NCI-H1930 (cell line): ENCODE measurements at regions not wholly inside any gene's neighbourhood (a gene's known extent, or its start where the extent isn't known, plus 50 kb on each side); places are given as distances from the start of the nearest gene placed in this dataset.
"Not testable (repeated sequence)": the region's sequence is repeated elsewhere in the genome, so short reads cannot be mapped to it uniquely, and the experiment has no call there.

Experiments used
- DNase-seq, 2 experiments: peaks; one replicate each; lab custom pipeline; 2025; lab: John Stamatoyannopoulos, UW

- DNase-seq = no peak
Measured at GRCh38 chr5:74500110-74500917, 140.2 kb downstream of the ENC1 start.

DNA sequence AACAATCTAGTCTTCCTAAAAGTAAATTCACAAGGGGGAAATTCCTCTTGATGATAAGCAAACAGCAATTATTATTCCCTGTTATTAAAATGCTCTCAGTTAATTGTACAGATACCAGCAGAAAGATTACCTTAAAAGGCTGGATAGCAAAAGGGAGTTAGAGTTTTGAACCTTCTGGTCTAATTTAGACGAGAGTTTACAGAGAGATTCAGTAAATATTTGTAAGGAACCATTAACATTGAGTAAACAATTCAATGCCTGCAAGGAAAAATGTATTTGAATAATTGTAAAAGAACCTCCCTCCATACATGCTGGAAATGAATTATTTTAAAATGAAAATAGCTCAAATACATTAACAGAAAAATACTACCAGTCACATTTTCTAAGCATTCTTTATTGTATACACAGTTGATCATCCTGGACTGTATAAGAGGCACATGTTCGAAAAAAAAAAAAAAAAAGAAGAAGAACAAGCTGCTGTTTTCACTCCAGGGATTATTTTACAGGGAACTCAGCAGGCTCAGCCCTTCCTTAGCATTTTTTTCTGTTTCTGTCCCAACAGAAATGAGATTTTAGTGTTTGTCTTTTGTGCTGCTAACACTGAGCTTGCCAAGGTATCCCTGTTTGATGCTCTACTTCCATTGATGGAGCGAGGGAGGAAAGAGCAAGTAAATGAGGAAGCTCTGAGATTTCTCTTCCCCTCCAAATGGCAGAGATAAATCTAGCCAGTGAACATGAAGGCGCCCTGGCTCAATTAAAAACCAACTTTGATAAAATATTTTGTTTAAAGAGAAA, 141.1 kb downstream of the ENC1 start:
- DNase-seq = peak; percentile 21 to 49

DNA sequence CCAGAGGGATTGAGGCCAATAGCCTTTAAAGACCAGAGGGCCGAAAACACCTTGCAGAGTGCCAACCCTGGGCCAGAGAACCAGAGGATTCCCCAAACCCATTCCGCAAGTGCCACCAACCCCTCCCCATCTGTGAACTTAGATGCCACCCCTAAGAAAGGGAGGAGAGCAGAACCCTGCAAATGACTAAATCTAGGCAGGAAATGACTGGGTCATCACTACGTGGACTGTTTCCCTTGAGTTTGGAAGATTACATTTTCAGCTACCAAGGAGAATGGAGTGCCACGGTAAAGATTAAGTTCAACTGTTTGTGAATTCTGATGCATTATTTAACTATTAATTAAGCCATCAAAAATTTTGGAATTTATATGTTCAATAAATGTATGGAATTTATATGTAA, 142.8 kb downstream of the ENC1 start:
- DNase-seq = no peak

- no peak for DNase-seq
Measured at GRCh38 chr5:74493411-74493810, 147.1 kb downstream of the ENC1 start.

DNA sequence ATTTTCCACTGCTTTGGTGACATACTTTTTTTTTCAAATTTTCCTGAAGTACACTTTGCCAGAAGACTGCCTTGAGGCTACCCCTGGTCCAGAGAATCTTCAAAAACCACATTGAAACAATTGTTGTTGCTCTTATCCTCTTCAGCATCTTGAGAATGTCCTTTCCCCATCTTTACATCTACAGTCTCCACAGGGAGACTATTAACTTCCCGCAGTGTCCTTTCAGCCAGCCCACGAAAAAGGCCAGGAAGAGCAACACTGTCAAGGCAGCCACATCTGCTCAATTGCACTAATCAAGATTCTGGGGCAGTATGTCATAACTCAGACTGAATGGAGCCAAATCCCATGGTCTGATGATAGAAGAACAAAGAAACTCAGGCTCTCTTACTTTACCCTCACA, 148.3 kb downstream of the ENC1 start:
- no peak for DNase-seq

DNA sequence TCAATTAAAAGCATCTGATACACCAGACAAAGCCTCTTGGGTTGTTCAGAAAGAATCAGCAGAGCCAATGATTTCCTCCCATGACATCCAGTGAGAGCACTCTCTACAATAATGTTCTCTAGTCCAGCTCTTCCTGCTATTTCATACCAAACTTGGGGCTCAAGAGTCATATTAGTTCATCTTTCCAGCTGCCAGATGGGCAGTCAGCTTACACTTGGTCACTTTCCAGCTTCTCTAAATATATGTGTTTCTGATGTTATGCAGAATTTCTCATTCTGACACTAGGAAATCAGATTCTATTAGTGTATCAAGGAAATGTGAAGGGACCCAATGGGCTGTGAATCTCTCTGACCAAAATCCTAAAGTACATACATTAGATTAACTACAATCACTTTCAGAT, 148.9 kb downstream of the ENC1 start:
- DNase-seq = no peak

- DNase-seq = no peak
Measured at GRCh38 chr5:74490814-74491213, 149.7 kb downstream of the ENC1 start.

DNA sequence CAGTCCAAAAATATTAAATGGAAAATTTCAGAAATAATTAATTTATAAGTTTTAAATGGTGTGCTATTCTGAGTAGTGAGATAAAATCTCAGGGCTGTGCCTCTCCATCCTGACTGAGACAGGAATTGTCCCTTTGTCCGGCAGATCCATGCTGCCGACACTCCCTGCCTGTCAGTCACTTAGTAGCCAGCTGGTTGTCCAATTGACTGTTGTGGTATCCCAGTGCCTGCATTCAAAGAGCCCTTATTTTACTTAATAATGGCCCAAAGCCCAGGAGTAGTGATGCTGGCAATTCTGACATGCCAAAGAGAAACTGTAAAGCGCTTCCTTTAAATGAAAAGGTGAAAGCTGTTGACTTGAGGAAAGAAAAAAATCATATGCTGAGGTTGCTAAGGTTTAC, 157.5 kb downstream of the ENC1 start:
- DNase-seq = no peak

DNA sequence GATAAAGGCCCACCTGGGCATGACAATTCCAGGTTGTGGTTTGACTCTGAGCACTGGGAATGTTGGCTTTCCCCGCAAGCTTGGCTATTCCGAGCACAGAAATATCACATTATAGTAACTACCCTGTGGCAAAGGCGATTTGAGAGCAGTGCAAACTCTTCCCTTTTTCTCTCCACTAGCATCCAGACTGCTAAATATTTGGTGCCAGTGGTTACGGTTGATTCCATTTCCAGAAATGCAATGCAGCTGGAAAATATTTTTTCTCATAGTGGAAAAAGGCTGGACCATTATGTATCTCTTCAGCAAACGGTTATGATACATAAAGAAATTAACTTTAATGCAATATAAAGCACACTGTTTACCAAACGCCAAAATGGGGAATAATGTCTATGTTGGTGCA, 158.0 kb downstream of the ENC1 start:
- no peak for DNase-seq

DNA sequence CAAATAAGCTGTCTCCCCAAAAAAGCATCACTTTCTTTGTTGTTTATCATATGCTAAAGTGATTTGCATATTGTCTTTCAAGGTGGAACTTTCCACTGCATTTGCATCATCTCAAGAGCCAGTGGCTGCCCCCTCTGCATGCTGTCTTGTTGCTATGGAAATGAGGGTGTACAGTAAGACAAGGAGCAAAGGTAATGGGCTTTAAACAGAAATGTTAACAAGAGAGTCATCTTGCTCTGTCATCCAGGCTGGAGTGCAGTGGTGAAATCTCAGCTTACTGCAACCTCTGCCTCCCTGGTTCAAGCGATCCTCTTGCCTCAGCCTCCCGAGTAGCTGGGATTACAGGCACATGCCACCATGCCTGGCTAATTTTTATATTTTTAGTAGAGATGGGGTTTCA, 159.2 kb downstream of the ENC1 start:
- DNase-seq = not testable (repeated sequence)

GRCh38 chr5:74480201-74480600, 160.3 kb downstream of the ENC1 start:
- DNase-seq = no peak

DNA sequence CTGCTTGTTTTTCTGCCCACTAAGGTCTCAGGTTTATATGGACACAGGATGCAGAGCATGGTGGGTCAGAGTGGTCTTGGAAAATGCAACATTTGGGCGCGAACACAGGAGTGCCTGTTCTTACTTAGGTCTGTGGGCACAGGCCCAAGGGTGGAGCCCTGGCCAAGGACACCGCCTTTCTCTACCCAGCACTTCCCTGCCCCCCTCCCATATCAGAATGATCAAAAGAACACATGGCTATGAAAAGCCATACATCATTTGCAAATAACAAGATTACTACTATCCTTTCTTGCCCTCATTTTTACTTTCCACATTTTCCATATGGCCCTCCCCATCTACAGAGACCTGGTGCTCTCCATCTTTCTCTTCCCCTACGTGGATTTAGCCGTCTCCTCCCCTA, 162.2 kb downstream of the ENC1 start:
- no peak for DNase-seq

GRCh38 chr5:74477761-74478160, 162.8 kb downstream of the ENC1 start:
- no peak for DNase-seq

DNA sequence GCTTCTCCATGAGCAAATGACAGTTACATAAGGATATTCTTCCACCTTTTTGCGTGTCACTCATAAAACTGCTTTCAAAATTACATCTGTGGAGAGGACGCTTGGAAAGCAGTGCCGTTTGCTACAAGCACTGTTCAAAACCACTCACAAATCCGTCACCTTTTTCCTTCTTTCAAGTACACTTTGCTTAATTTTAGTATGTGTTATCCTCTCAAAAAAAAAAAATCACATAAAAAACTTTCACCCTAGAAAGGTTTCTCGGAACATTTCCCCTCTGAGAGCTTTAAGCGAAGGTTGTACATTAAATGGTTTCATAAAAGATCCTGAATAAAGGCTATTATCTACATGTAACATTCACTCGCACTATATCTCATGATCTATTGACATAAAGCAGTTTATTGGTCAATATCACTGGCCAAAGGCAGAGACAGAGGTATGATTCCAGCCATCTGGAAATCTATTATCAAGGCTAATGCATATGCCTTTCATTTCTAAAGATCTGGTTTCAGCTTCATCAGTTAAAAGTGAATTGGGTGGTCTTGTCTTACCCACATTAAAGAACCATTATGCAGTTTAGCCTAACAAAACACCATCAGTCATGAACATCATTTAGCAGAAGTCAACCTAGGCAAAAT, 163.6 kb downstream of the ENC1 start:
- no peak for DNase-seq

GRCh38 chr5:74476046-74476818, 164.3 kb downstream of the ENC1 start:
- DNase-seq = no peak

GRCh38 chr5:74471875-74472274, 168.7 kb downstream of the ENC1 start:
- no peak for DNase-seq

DNA sequence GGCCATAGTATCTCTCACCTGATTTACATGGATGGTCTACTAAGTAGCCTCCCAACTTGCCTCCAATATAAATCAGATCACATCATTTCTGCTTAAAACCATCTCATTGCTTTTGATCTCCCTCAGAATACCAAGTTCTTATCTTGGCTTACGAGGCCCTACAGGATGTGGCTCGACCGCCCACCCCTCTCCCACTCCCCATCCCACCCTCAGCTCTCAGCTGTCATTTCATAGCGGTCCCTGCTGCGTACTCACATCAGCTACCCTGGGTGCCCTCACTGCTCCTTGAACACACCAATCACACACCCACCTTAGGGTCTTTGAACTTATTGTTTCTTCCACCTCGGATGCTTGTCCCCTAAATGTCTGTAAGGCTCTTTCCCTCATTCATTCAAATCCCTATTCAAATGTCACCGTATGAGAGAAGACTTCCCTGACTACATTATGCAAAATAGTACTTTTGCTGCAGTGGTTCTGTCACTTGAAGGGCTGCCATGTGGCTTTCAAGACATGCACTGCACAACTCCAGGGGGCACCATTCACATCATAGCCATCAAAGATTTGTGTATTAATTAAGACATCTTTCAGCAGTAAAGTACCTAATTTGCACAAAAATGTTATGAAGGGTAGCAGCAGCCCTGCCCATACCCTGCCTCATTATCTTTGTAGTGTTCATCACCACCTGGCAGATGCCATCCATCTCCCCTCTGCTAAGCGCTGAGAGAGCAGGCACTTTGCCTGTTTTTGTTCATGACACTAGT, 171.1 kb downstream of the ENC1 start:
- no peak for DNase-seq

DNA sequence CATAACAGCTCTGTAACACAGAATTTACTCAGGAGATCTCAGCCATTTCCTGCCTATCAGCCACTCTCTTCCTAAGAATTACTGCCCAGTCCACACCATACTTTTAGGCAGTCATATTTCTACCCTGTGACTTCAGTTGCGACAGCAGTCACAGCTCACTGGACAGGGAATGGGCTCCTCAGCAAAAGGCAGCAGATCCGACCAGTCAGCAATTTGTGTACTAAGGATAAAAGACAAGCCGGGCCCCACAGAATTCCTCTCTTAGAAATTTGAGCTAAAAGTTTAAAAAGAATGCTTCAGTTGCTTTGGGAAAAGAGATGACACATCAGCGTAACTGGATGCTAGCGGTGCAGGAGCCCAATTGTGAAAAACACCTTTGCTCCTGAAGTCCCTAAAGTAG, 172.1 kb downstream of the ENC1 start:
- no peak for DNase-seq

GRCh38 chr5:74465724-74466123, 174.8 kb downstream of the ENC1 start:
- DNase-seq = no peak

DNA sequence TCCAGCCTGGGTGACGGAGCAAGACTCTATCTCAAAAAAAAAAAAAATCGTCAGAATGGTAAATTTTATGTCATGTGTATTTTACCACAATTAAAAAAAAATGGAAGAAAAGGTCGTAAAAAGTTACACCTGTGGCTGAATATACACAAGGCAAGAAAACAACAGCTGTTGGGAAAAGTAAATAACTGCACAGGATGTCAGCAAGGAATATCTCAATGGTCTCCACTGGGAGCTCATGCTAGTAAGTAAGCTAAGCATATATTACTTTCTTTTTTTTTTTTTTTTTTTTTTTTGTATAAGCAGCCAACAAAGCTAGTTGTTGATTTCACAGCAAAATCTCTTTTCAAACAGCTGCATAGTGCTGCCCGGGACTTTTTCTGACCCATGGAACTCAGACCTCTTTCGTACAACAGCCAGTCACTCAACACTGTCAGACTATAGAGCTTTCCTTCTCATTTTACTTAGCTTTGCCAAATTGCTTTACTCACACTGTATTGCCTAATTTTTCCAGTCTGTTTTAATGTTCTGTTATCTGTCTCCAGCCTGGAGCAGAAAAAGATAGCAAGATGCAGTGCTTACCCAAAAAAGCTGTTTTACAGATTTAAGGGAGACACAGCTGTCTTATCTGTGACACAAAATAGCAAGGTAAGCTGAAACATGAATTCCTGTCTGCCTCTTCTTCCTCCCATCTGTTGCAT, 175.9 kb downstream of the ENC1 start:
- DNase-seq = no peak

- DNase-seq = no peak
Measured at GRCh38 chr5:74462356-74462755, 178.2 kb downstream of the ENC1 start.
